Fibroblast of skin of left biceps (primary cell): ENCODE measurements at regions not wholly inside any gene's neighbourhood (a gene's known extent, or its start where the extent isn't known, plus 50 kb on each side); places are given as distances from the start of the nearest gene placed in this dataset.
"Not testable (repeated sequence)": the region's sequence is repeated elsewhere in the genome, so short reads cannot be mapped to it uniquely, and the experiment has no call there.

Experiments
- DNase-seq, 2 experiments: peaks; one replicate each; pipeline ENCODE4 v3.0.0-alpha.2; 2013; ENCODE audit warnings: low read depth in 2 of 2

DNA sequence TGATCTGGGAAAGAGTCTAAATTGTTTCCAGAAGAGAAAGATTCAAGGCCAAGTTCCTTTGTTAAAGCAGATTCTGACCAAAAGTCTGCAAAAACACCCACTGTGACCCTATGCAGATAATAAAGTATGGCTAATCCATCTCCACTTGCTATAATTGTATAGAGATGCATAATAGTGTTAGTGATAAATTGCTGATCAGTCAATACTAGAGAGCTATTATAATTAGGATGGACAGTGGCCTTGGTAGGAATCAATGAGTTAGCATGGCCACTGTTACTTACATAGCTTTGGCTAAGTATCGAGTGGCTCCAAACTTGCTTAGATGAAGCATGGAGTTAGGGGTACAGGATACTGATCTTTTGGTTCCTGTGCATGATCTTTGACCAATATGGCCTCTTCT is 683.4 kb upstream of the MEF2C start:
- no peak for DNase-seq

DNA sequence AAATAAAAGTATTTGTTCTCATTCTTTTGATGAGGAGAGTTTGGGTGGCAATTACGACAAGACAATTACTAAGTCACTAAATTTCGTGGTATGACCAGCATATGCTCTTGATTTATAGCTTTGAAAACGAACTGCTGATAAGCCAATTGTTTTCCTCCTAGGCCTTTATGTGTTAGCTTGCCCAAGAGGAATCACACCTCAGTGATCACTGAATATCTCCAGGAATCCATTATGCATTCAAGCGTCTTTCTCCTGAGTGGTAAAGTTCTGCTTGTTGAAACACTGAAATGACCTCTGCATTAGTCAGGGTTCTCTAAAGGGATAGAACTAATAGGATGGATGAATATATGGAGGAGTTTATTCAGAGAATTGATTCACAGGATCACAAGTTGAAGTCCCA is 677.7 kb upstream of the MEF2C start:
- DNase-seq: no peak

DNA sequence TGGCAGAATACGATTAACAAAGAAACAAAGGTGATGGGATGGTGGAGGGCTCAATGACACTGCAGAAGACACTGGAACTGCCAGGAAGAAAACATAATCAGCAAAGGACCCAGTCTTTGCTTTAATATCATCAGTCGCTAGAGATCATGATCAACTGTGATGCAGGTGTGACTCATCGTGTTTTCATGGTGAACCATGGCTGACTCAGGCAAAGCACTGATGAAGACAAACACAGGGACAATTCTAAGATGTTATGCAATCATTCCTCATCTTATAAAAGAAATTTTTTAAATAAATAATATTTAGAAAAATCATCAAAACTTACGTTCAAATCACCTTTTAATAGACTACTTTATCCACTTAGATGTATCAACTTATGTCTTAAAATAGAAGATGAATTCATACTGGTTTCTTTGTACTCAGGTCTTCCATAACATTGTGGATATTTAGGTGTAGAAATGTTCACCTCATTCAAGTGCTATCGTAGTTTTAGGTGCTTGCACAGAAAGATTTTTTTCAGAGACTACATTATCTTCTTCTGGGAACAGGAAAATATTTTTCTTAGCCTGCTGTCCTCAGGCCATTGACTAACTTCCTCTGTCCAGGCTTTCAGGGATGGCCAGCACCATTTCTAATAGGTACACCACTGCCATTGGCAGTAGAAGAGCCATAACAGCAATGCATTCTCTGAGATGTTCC is 673.4 kb upstream of the MEF2C start:
- DNase-seq: peak; percentile 33 to 42

DNA sequence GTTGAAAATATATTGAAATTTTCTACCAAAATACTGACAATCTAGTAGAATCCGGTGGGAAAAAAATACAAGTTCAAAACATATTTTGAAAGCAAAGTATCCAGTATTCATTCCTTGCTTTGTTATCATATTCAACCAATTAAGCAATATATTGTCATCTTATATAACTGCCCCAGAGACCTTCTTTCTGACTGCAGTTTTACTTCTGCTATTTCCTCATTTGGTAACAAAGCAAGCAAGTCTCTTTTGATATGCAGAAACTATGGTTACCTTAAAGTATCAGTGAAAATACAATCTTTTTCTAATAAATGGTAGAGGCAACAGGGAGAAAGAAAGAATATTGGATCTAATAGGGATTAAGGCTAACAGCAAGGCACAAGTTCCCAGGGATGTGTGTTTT is 663.7 kb upstream of the MEF2C start:
- DNase-seq: no peak

DNA sequence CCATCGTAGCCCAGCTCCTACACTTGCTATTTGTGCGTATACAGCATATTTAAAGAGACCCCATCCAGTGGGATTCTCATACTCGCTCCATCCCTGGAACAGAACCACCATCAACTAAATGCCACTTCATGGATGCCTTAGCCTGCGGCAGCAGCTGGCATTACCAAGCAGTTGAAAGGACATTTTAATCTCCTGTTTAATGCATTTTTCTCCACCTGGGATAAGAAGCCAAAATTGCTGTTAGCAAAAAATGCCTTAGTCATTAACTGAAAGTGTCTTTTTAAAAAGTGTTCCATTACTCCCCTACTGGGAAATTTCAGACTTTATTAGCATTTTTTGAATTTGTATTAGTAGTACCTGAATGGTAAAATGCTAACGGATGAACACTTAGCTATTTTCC is 662.6 kb upstream of the MEF2C start:
- no peak for DNase-seq

DNA sequence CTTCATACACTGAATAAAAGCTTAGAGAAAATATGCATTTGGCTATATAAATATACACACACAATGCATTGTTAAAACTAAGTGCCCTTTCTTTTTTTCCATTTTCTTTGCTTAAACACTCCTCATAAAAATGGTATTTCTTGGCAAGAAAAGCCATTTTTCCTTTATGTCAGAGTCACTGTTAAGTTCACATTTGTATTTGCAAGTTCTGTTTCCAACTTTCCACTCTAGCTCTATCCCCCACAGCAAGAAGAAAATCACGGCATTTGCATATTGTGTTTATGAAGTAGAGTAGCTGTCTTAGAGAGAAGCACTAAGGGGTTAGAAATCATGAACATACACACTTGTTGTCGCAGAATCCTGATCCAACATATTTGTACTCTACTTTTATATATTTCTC is 662.1 kb upstream of the MEF2C start:
- no peak for DNase-seq

DNA sequence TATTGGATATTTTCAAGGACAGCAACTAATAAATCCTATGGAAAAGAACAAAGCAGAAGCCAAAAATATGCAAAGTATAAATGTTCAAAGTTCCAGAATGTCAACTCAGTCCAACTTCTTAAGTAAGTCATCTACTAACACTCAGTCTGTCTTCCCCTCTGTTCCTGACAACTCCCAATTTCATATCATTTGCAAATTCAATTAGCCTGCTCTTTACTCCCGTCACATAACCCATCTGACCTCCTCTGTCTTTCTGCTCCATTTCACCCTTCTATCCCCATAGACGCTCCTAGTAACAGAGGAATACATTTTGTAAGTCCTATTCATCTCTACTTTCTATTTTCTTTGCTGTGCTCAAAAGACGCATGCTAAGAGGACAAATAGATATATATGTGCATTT is 659.8 kb upstream of the MEF2C start:
- DNase-seq: no peak

DNA sequence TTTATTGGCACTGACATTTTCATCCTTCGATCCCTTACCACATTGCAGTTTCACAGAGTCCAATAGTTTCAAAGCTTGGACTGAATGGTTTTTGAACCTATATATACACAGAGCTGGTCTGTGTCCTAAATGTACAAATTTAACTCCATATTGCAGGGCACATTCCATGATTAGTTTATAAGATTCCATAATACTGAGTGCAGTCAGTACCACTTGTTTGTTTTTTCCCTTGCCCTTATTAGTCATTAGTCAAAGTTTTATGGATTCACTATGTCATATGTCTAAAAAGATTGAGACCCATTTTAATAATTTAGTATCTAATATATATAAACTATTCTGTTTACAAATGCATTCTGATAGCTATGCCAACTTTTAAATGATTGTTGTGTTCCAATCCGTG is 654.8 kb upstream of the MEF2C start:
- no peak for DNase-seq

DNA sequence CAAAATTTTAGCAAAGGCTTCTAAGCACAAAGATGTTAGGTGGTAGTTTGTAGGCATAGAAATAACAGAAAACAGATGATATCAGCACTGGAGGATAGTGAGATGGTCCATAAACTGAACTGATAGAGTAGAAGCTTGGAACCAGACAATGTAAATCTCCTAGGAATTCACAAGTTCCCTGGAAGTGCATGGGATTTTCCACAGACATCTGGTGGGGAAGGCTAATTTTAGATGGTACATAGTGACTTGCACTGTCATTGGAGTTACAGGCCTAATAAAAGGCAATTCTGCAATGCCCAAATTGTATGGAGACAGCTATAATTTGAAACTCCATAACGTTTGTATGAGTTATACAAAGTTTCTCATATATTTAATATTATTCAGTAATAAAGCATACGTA is 653.0 kb upstream of the MEF2C start:
- DNase-seq: no peak

DNA sequence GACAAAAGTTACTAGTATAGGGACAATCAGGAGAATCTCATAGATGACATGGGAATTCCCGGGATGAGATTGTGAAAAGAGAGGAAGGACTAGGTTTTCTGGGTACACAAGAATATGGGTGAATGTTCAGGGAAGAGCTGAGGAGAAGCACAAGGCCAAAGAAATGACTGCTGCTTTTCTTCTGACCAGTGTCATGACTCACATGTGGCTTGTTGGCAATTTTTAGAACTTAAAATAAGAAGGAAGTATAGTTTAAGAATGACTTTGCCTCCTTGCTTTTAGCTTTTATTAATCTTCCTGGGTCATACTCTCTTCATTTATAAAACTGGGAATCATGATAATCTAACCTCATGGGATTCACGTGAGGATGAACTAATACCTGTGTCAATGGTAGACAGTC is 652.4 kb upstream of the MEF2C start:
- no peak for DNase-seq

DNA sequence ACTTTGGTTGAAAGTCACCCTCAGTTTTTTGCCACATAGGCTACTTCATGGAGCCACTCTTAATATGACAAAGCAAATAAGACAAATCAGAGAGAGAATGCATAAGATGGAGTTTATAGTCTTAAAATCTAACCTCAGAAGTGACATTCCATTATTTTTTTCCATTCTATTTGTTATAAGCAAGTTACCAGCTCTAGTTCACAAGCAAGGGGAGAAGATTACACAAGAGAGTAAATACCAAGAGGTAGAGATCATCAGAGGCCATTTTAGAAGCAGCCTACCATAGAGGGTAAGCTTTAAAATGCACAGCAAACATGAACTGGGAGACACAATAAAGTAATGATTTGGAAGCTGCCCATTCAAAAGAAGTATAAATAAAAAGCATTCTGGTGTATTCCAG is 651.3 kb upstream of the MEF2C start:
- peak; percentile 5 to 8 for DNase-seq

DNA sequence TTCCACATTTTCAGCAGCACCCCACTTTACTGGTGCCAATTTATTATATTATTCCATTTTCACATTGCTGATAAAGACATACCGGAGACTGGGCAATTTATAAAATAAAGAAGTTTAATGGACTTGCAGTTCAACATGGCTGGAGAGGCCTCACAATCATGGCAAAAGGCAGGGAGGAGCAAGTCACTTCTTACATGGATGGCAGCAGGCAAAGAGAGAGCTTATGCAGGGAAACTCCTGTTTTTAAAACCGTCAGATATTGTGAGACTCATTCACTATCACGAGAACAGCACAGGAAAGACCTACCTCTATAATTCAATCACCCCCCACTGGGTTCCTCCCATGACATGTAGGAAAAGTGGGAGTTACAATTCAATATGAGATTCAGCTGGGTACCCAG is 641.8 kb upstream of the MEF2C start:
- no peak for DNase-seq

DNA sequence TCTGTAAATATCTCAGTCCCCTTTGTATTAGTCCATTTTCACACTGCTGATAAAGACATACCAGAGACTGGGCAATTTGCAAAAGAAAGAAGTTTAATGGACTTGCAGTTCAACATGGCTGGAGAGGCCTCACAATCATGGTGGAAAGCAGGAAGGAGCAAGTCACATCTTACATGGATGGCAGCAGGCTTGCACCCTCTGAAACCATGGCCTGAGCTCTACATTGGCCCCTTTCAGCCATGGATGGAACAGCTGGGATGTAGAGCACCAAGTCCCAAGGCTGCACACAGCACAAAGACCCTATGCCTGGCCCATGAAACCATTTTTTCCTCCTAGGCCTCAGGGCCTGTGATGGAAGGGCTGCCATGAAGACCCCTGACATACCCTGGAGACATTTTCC is 640.9 kb upstream of the MEF2C start:
- not testable (repeated sequence) for DNase-seq

DNA sequence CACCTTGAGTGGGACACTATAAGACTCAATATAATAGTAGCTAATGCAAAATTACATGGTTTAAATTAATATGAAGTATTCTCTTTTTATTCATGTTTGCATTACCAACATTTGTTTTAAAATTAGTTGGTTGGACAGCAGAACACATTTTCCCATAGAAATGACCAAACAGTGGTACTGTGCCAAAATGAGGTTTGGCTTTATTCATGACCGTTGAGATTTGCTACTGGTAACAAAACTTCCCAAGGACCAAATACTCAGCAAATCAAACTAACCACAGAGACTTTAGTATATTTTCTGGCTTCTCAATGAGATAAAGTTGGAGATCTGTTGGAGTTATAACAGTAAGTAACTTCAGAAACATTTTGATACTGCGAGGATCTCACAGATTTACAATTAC is 637.8 kb upstream of the MEF2C start:
- no peak for DNase-seq

DNA sequence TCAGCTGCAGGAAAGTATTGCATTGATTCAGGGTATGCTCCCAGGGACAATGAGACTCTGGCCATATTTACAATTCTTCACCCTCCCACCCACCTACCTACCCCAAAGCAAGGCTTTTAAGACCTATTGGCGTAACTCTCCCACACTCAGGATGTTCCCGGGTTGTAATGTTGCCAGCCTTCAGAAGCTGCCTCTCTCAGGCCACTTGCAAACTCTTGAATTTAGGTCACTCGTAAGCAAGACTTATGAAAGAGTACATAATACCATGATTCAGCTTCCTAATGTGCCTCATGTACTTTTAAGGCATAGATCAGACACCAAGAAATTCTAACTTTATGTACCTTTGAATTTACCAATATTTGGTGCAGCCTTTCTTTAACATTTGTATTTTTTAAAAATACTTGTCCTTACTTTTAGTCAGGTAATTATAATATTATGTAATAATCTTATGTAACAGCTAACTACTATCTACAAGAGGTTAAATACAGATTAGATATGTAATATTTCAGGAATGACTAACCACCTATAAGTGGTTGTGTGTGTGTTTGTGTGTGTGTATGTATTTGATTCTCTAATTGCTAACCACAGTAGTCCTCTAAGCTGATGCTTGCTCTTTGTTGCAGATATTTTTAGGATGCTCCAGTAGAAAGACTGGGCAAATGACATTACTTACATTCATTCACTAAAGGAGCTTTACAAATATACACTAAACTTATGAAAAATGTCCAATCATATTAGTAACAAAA is 630.5 kb upstream of the MEF2C start:
- no peak for DNase-seq

DNA sequence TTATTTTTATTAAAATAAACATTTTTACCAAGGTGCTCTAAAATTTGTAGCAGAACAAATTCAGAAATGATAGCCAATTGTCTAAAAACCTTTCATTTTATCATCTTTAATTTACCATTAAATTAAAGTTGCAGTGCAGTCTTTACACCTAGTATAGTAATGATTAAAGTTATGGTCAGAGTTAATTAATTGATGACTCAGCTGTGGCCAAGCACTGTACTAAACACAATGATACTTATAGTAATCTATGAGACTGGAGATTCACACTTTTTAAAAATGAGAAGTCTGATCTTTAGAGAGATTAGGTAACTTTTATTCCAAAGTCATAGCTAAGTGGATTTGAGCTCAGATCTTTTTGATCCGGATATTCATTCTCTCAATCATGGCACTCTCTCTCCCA is 621.1 kb upstream of the MEF2C start:
- DNase-seq: no peak

DNA sequence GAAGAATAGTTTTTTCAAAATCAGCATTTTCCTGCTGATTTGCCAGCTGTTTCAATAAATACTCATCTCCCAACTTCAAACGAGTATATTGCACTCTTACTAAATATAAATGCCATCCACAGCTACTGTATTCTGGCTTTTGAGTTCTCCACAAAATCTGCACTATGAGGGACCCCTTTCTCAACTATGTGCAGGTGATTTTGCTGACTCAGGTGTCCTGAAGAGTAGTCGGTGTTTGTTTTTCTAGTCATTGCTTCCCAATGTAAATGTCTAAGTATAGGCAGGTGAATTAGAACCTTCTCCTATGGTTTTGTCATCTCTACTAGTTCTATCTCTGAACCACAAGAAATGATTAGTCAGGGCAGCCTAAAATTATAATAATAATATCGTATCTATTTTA is 616.8 kb upstream of the MEF2C start:
- DNase-seq: no peak

DNA sequence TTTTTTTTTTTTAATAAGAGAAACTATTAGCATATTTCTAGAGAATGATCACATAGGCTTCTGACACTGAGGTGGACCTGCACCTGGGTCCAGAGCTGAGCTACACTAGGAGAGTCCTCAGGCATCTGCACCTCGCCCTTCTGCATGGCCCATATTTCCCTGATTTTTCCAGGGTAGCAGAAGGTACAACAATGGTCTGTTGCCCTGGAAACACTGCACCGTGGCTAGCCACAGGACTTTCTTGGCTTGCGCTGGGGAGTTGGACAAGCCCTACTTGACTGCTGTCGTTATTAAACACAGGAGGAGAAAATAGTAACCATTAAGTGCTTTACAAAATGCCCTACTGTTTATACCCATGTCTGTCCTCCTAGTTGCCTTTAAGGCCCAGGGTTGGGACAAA is 615.7 kb upstream of the MEF2C start:
- DNase-seq: no peak

DNA sequence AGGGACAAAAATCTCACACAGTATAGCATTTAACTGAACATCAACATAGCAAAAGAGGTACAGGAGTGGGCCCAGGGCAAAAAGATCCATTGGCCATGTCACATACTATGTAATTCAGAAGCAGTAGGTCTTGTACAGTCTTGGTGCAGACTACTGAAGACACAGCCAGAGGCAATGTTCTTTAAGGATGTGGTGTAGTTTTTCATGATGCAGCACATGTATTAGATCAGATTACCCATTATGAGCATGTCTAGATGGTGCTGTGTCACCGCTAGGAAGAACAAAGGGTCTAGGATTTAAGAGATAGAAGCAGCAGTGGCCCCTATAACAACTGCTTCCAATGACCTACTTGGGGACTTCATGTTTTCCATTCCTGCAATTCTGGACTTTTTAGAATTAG is 610.4 kb upstream of the MEF2C start:
- DNase-seq: no peak

DNA sequence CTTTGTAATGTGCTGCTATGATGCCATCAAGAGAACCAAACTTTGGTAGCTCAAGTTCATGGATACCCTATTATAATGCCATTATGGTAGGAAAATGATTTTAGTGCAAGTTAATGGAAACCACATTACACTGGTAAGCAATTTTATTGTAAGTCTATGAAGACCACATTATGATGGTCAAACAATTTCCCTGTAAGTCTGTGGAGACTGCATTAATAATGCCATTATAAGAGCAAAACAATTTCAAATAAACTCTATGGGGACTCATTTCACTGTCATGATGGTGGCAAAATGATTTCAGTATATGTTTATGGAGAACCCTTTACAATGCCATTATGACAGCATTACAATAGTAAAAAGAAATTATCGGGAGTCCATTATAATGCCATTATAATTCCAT is 602.0 kb upstream of the MEF2C start:
- no peak for DNase-seq

DNA sequence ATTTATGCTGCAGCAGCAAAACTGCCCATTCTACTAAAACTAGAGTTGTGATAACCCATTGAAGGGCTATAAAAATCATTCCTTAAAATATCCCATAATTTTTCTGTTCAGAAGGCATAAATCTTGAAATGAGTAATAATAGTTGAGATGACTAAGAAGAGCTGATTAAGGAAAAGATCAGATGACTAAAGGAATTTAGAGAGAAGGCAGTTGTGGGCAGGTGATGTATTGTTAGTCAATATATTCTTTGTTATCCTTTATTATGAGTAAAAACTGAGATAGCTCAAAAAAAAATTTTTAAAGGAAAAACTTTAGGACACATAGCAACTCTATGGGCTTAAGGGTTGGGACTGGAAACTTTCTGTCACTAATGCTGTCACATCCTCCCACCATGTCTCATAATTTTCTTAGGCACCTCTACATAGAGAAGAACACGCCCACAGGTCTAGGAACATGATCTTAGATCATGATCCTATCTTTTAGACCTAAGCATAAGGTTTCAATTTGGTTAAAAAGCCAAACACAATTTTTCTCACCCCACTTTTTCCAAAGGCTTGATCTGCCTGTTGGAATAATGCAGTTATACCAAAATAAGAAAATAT is 597.5 kb upstream of the MEF2C start:
- DNase-seq: no peak

DNA sequence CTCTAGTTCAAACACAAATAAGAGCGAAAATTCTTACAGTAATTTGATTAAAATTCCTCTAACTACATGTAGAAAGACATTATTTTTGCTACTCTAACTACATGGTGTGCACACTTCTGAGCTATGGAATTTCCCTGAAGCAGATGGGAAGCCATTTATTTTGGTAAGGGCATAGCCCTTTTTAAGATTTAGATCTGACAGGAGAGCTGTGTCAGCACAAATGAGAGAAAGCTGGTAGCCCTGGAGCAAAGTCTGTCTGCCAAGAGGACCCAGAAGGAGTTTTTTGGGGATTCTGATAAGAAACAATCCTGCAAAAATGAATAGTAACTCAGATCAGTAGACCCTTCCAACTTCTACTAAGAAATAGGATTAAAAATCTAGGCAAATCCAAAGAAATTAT is 595.9 kb upstream of the MEF2C start:
- no peak for DNase-seq

DNA sequence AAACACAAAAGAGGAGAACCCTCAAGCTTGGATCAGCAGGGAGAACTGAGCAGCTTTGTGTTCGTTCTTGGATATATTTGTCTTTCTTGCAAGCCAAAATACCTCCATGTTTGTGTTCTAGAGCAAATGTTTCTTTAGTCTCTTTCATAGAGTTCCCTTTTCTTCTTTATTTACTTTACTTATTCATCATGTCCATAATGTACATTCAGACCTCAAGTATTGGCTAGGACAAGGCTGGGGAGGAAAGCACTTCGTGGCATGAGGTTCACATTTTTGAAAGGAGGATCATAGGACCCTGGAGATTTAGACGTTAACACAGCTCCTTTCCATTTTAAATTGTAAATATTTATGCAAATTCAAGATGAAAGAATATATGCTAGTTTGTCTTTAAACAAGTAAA is 590.2 kb upstream of the MEF2C start:
- peak; percentile 3 to 15 for DNase-seq
